Pancreas (tissue), 10 donors: ENCODE measurements at regions not wholly inside any gene's neighbourhood (a gene's known extent, or its start where the extent isn't known, plus 50 kb on each side); places are given as distances from the start of the nearest gene placed in this dataset.

Source experiments
- ATAC-seq, 4 donors: fragments of 200-7000 bp; cut with Tn5 transposase; one replicate each; pipeline versions ENCODE4 v1.8.0 to v1.9.1; 2020; ENCODE audit warnings: mild to moderate bottlenecking in 4 of 4, moderate library complexity in 4 of 4
- DNase-seq, 6 donors: peaks; one replicate each; pipeline ENCODE4 v3.0.0-alpha.2; 2020
- FAIRE-seq: peaks from 2 replicates; lab custom pipeline; 2012; peaks lifted over from hg19 to GRCh38; lab: Jason Lieb, UNC
- H3K27ac ChIP-seq, 4 donors: fragments of 200-600 bp; sonication (generic); 1 replicate in 3 of 4; 2 replicates in 1 of 4; pipeline versions ENCODE4 v1.5.0 to v1.8.0; 2020
- H3K27me3 ChIP-seq, 4 donors: fragments of 200-600 bp; one replicate each; pipeline ENCODE4 v1.8.0; 2021
- H3K36me3 ChIP-seq, 3 donors: fragments of 200-600 bp; sonication (generic) in 1 of 3; one replicate each; pipeline versions ENCODE4 v1.5.0 to v1.8.0; 2020 to 2021
- H3K4me1 ChIP-seq, 3 donors: fragments of 200-600 bp; one replicate each; pipeline ENCODE4 v1.8.0; 2021
- H3K4me3 ChIP-seq, 4 donors: fragments of 200-600 bp; sonication (generic) in 2 of 4; one replicate each; pipeline versions ENCODE4 v1.5.0 to v1.8.0; 2020 to 2021
- H3K9me3 ChIP-seq, 4 donors: fragments of 200-600 bp; one replicate each; pipeline ENCODE4 v1.8.0; 2021
- WGBS, 2 donors: extraction: QIAGEN DNeasy Blood & Tissue Kit; methylation state at CpG; one replicate each; pipeline ENCODE4 v1.1.7; 2013; 5-methylcytosine and 5-hydroxymethylcytosine counted together
- intact Hi-C, 3 donors: fragments of 100-400 bp; cut with DNase I; formaldehyde crosslinking; loops; one replicate each; pipeline versions ENCODE4 v1.11.1 to v1.14.2; 2022
- TF ChIP-seq, protein P1 (sequence below), 4 donors: fragments of 200-600 bp; sonication (generic) in 3 of 4; IDR thresholded peaks; one replicate each; pipeline versions ENCODE4 v1.5.0 to v1.8.0; 2021; ENCODE audit warnings: antibody characterized with exemption in 4 of 4
- donor health status: healthy with polysubstance abuse.
- donor health status: DM: no; HTN: no; CAD: no; lungs with moderate emphysema.
- donor health status: DM: no; HTN: no; CAD: no.
- donor health status: control.
- donor health status: control.
- donor health status: Bipolar disorder and iron deficiency.
- donor health status: DM: yes; HTN: yes; CAD: no.
- donor health status: DM: no; HTN: no; CAD: no.
- donor health status: DM: no; HTN: no; CAD: no.
- donor health status: DM: yes; HTN: yes; CAD: no.

DNA sequence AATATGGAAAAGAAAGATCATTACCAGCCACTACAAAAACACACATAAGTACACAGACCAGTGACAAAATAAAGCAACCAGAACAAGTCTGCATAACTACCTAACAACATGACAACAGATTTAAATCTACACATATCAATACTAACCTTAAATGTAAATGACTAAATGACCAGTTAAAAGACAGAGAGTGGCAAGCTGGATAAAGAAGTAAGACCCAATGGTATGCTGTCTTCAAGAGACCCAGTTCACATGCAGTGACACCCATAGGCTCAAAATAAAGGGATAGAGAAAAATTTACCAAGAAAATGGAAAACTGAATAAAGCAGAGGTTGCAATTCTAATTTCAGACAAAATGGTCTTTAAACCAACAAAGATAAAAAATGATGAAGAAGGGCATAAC is 938.1 kb downstream of the EFNA5 start:
- no peaks in the 10 kb centered on the region for H3K27me3 ChIP-seq
- no peaks in the 10 kb centered on the region for H3K4me1 ChIP-seq
- FAIRE-seq: no peak
- H3K27ac ChIP-seq: no peak overlapping the region
- H3K36me3 ChIP-seq: no peaks in the 10 kb centered on the region
- TF ChIP-seq, protein P1, sequence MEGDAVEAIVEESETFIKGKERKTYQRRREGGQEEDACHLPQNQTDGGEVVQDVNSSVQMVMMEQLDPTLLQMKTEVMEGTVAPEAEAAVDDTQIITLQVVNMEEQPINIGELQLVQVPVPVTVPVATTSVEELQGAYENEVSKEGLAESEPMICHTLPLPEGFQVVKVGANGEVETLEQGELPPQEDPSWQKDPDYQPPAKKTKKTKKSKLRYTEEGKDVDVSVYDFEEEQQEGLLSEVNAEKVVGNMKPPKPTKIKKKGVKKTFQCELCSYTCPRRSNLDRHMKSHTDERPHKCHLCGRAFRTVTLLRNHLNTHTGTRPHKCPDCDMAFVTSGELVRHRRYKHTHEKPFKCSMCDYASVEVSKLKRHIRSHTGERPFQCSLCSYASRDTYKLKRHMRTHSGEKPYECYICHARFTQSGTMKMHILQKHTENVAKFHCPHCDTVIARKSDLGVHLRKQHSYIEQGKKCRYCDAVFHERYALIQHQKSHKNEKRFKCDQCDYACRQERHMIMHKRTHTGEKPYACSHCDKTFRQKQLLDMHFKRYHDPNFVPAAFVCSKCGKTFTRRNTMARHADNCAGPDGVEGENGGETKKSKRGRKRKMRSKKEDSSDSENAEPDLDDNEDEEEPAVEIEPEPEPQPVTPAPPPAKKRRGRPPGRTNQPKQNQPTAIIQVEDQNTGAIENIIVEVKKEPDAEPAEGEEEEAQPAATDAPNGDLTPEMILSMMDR (IDR thresholded peaks at IDR 0.05): no peak
- no peak overlapping the region for H3K4me3 ChIP-seq
- H3K9me3 ChIP-seq: no peaks in the 10 kb centered on the region
- intact Hi-C loops: no loop called here
- no peak for DNase-seq
- ATAC-seq: no peak

DNA sequence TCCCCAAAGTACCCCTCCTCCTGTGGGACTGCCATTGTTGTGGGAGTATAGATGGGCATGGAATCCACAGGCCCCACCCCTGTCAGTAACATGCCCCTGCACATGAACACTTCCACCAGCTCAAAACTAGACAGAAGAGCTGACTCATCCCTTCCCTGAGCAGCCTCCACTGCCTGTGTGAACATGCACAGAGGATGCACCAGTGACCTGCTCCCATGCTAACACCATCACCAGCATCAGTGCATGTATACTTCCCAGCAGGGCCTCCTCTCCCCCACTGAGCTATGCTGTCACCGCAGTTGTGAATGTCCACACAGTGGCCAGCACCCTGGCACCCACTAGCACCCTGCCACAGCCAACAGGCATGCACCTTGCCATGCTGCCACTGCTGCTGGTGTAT is 939.8 kb downstream of the EFNA5 start:
- no peak overlapping the region for H3K4me3 ChIP-seq
- DNase-seq (peak in 1 of 6 donors; percentile 15), ATAC-seq (no peak), FAIRE-seq (no peak)
- no peaks in the 10 kb centered on the region for H3K27me3 ChIP-seq
- intact Hi-C loops: no loop called here
- H3K27ac ChIP-seq: no peak overlapping the region
- no peaks in the 10 kb centered on the region for H3K4me1 ChIP-seq
- 93% methylated on average over 1 of the region's 1 CpG for WGBS, 2 donors
- TF ChIP-seq, protein P1 (IDR thresholded peaks at IDR 0.05): no peak
- no peaks in the 10 kb centered on the region for H3K36me3 ChIP-seq
- H3K9me3 ChIP-seq: no peaks in the 10 kb centered on the region

DNA sequence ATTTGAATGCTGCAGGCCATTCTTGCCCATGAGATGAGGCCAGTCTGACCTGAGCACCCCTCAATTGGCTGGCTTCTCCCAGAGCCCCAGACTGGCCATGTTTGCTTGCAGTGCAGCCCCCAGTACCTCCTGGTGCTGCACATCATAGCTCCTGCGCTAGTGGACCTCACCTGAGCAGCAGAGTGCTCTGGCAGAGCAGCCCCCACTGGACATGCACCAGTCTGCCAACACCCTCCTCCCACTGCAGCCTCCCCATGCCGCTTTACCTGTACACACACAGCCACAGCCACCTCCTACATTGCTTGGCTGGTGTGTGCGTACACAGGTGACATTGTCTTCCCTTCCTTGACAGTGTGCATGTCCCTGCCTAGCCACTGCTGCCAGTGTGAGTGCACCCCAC is 940.2 kb downstream of the EFNA5 start:
- Histone ChIP-seq H3K27ac (no peak overlapping the region), H3K4me1 (no peaks in the 10 kb centered on the region), H3K27me3 (no peaks in the 10 kb centered on the region), H3K36me3 (no peaks in the 10 kb centered on the region), H3K9me3 (no peaks in the 10 kb centered on the region), H3K4me3 (no peak overlapping the region)
- WGBS, 2 donors: 58 to 59% methylated on average over 3 of the region's 3 CpGs
- ATAC-seq (no peak), DNase-seq (peak in 1 of 6 donors; percentile 33), FAIRE-seq (no peak)
- TF ChIP-seq, protein P1 (IDR thresholded peaks at IDR 0.05): no peak
- intact Hi-C loops: no loop called here

DNA sequence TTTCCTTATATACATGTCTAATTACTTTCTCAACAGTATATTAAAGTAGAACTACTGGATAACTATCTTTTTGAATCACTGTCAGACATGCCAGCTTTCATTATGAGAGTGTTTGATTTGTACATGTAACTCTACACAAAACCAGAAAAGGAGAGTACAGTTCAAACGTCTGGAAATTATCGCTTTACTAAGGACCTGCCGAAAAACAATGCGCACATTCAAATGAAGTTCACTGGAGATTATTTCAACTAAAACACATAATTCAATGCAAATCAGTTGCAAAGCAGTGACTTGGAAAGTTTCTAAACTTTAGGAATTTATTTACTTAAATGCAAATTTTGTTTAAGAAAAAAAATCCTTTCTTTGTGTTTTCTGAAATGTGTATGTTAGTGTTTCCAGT is 942.5 kb downstream of the EFNA5 start:
- Histone ChIP-seq H3K27me3 (no peaks in the 10 kb centered on the region), H3K9me3 (no peaks in the 10 kb centered on the region), H3K4me3 (no peak overlapping the region), H3K4me1 (no peaks in the 10 kb centered on the region), H3K27ac (no peak overlapping the region), H3K36me3 (no peaks in the 10 kb centered on the region)
- ATAC-seq: no peak
- no peak for FAIRE-seq
- intact Hi-C loops: no loop called here
- 80 to 84% methylated on average over 4 of the region's 4 CpGs for WGBS, 2 donors
- no peak for DNase-seq
- TF ChIP-seq, protein P1 (IDR thresholded peaks at IDR 0.05): no peak

DNA sequence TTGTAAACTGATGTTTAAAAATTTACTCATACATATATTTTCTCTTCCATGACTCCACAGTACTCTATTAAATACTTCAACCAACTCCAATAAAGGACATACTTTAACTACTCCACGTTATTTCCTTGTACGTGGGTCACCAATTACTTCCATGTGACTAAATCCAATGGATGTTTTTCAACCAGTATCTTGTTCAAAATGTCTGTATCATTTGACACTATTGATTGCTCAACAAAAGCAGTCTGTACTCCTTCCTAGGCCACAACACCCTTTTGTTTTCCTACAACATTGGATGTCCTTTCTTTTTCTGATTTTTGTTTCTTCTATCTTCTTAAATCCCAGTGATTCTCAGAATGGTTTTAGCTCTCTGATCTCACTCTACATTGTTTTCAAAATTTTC is 943.7 kb downstream of the EFNA5 start:
- no peaks in the 10 kb centered on the region for H3K9me3 ChIP-seq
- FAIRE-seq (no peak), ATAC-seq (no peak), DNase-seq (no peak)
- 34 to 36% methylated on average over 2 of the region's 2 CpGs for WGBS, 2 donors
- TF ChIP-seq, protein P1 (IDR thresholded peaks at IDR 0.05): no peak
- H3K27ac ChIP-seq: no peak overlapping the region
- no peaks in the 10 kb centered on the region for H3K36me3 ChIP-seq
- no peaks in the 10 kb centered on the region for H3K27me3 ChIP-seq
- no peaks in the 10 kb centered on the region for H3K4me1 ChIP-seq
- intact Hi-C loops: no loop called here
- H3K4me3 ChIP-seq: no peak overlapping the region
